Epithelial cell of proximal tubule (primary cell): ENCODE measurements at regions not wholly inside any gene's neighbourhood (a gene's known extent, or its start where the extent isn't known, plus 50 kb on each side); places are given as distances from the start of the nearest gene placed in this dataset.

Experiments used
- DNase-seq: peaks from one replicate; pipeline ENCODE4 v3.0.0-alpha.2; 2011; ENCODE audit warnings: low read depth
- H3K4me3 ChIP-seq: 2 replicates; pipeline ENCODE4 v1.5.1; 2011; ENCODE audit warnings: low read depth, mild to moderate bottlenecking, low read length
- CTCF ChIP-seq: conservative IDR thresholded peaks from 2 replicates; pipeline ENCODE4 v1.5.1; 2012; ENCODE audit warnings: low read depth, mild to moderate bottlenecking, low read length

- no peak overlapping the region for H3K4me3 ChIP-seq
- no peak for TF ChIP-seq CTCF
- DNase-seq = no peak
These were observed 586.8 kb upstream of the LMO3 start for GRCh38 chr12:17192721-17193120.

- H3K4me3 ChIP-seq = no peak overlapping the region
- TF ChIP-seq CTCF = no peak
- no peak for DNase-seq
These were observed 563.9 kb upstream of the LMO3 start for GRCh38 chr12:17169726-17170471.

- no peak overlapping the region for H3K4me3 ChIP-seq
- TF ChIP-seq CTCF = no peak
- no peak for DNase-seq
These were observed 553.7 kb upstream of the LMO3 start for GRCh38 chr12:17159506-17160300.

- DNase-seq = no peak
- no peak for TF ChIP-seq CTCF
- no peak overlapping the region for H3K4me3 ChIP-seq
These were observed 552.2 kb upstream of the LMO3 start for GRCh38 chr12:17158201-17158600.

GRCh38 chr12:17151917-17152316 lies 546.0 kb upstream of the LMO3 start:
- H3K4me3 ChIP-seq = no peak overlapping the region
- DNase-seq = no peak
- no peak for TF ChIP-seq CTCF

- H3K4me3 ChIP-seq = no peak overlapping the region
- no peak for DNase-seq
- no peak for TF ChIP-seq CTCF
These were observed 542.7 kb upstream of the LMO3 start for GRCh38 chr12:17148706-17149105.
